Peyer's patch (tissue), 4 donors: ENCODE measurements at regions not wholly inside any gene's neighbourhood (a gene's known extent, or its start where the extent isn't known, plus 50 kb on each side); places are given as distances from the start of the nearest gene placed in this dataset.

Experiments used
- CTCF ChIP-seq, 6 experiments: fragments of 450-650 bp in 4 of 6; fragments of 200-600 bp in 2 of 6; sonication (generic) in 1 of 6; IDR thresholded peaks; one replicate each; pipeline ENCODE4 v1.5.1; 2017 to 2019; ENCODE audit warnings: antibody characterized with exemption in 6 of 6, mild to moderate bottlenecking in 3 of 6, moderate library complexity in 1 of 6
- POLR2A ChIP-seq, 2 donors: fragments of 450-650 bp; IDR thresholded peaks; one replicate each; pipeline ENCODE4 v1.5.1; 2017; ENCODE audit warnings: antibody characterized with exemption in 2 of 2, mild to moderate bottlenecking in 2 of 2, moderate library complexity in 2 of 2

- no peak for TF ChIP-seq POLR2A (IDR thresholded peaks at IDR 0.05)
- TF ChIP-seq CTCF (IDR thresholded peaks at IDR 0.05): no peak
Measured at GRCh38 chr10:3331187-3331586, 158.6 kb upstream of the PITRM1 start.
